ENCODE measurements at regions not wholly inside any gene's neighbourhood (a gene's known extent, or its start where the extent isn't known, plus 50 kb on each side); places are given as distances from the start of the nearest gene placed in this dataset.

- no peak for TF ChIP-seq ZFX (IDR thresholded peaks at IDR 0.05; ENCODE audit: borderline replicate concordance)
- TF ChIP-seq, protein P1, sequence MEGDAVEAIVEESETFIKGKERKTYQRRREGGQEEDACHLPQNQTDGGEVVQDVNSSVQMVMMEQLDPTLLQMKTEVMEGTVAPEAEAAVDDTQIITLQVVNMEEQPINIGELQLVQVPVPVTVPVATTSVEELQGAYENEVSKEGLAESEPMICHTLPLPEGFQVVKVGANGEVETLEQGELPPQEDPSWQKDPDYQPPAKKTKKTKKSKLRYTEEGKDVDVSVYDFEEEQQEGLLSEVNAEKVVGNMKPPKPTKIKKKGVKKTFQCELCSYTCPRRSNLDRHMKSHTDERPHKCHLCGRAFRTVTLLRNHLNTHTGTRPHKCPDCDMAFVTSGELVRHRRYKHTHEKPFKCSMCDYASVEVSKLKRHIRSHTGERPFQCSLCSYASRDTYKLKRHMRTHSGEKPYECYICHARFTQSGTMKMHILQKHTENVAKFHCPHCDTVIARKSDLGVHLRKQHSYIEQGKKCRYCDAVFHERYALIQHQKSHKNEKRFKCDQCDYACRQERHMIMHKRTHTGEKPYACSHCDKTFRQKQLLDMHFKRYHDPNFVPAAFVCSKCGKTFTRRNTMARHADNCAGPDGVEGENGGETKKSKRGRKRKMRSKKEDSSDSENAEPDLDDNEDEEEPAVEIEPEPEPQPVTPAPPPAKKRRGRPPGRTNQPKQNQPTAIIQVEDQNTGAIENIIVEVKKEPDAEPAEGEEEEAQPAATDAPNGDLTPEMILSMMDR (IDR thresholded peaks at IDR 0.05) = no peak
- H3K27ac ChIP-seq = no peak overlapping the region
These were observed 111.7 kb upstream of the KCNJ6 start for GRCh38 chr21:38027901-38028498.

- TF ChIP-seq, protein P1 (IDR thresholded peaks at IDR 0.05) = no peak
- TF ChIP-seq ZFX (IDR thresholded peaks at IDR 0.05; ENCODE audit: borderline replicate concordance) = no peak
- no peak overlapping the region for H3K27ac ChIP-seq
These were observed 116.0 kb upstream of the KCNJ6 start for GRCh38 chr21:38032082-38032801.

- TF ChIP-seq ZFX (IDR thresholded peaks at IDR 0.05; ENCODE audit: borderline replicate concordance) = no peak
- TF ChIP-seq, protein P1 (IDR thresholded peaks at IDR 0.05) = no peak
- H3K27ac ChIP-seq = no peak overlapping the region
These were observed 119.8 kb upstream of the KCNJ6 start for GRCh38 chr21:38036016-38036415.

DNA sequence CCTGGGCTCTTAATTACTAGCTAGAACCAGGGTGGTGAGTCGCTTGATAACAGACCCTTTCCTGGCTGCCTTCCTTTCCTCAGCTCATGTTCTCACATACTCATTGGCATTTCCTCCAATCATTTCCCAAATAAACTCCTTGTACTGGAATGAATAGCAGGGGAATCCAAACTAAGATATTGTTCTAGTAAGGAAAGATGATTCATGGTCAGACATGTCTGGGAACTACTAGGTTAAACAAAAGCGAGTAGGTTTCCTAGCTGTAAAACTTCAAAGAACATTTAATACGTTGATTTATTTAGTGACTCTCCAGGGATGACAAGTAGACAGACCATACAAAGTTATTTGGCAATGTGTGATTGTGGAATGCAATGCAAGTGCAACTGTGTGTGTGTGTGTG, 121.2 kb upstream of the KCNJ6 start:
- no peak for TF ChIP-seq ZFX (IDR thresholded peaks at IDR 0.05; ENCODE audit: borderline replicate concordance)
- TF ChIP-seq, protein P1 (IDR thresholded peaks at IDR 0.05) = no peak

DNA sequence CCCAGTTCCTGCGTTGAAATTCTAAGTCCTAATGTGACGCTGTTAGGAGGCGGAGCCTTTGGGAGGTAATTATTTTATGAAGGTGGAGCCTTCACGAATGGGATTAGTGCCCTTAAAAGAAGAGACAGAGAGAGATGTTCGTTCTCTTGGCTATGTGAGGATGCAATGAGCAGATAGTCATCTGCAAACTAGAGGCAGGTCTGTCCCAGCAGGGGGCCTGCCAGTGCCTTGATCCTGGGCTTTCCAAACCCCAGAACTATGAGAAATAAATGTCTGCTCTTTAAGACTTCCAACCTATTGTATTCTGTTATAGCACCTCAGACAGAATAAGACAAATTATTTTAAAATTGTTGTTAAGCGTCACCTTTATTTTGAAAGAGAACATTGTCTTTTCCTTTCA, 123.1 kb upstream of the KCNJ6 start:
- TF ChIP-seq ZFX (IDR thresholded peaks at IDR 0.05; ENCODE audit: borderline replicate concordance) = no peak
- TF ChIP-seq, protein P1 (IDR thresholded peaks at IDR 0.05) = no peak
- H3K27ac ChIP-seq = no peak overlapping the region

More for the DNA sequence above, 121.2 kb upstream of the KCNJ6 start:
- no peak overlapping the region for H3K27ac ChIP-seq

GRCh38 chr21:38039841-38040240, 123.6 kb upstream of the KCNJ6 start:
- H3K27ac ChIP-seq = no peak overlapping the region
- TF ChIP-seq ZFX (IDR thresholded peaks at IDR 0.05; ENCODE audit: borderline replicate concordance) = no peak
- TF ChIP-seq, protein P1 (IDR thresholded peaks at IDR 0.05) = no peak

DNA sequence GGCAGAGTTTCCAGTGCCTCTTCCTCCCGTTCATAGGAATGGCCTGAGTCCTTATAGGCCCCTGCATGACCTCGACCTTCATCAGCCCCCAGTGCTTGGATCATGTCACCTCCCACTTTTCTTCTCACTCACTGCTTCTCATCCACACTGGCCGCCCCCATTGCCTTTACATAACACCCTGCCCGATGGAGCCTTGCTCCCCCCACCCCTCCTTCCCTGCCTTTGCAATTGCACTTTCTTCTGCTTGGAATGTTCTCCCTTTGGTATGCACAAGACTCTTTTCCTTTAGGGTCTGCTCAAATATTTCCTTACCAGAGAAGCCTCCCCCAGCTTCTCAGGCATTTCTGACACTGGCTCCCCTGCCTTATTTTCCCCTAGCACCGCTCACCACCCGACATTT, 125.2 kb upstream of the KCNJ6 start:
- no peak overlapping the region for H3K27ac ChIP-seq
- no peak for TF ChIP-seq ZFX (IDR thresholded peaks at IDR 0.05; ENCODE audit: borderline replicate concordance)
- TF ChIP-seq, protein P1 (IDR thresholded peaks at IDR 0.05) = no peak

Measured in 22Rv1 (cell line).